ENCODE measurements at regions not wholly inside any gene's neighbourhood (a gene's known extent, or its start where the extent isn't known, plus 50 kb on each side); places are given as distances from the start of the nearest gene placed in this dataset.

GRCh38 chr3:34352778-34353331 lies 554.4 kb downstream of the PDCD6IP start:
- TF ChIP-seq CTCF (IDR thresholded peaks at IDR 0.05 in 8 of 11, conservative IDR thresholded peaks at IDR 0.05 in 3 of 11) (no peak), POLR2AphosphoS5 (IDR thresholded peaks at IDR 0.05) (no peak), POLR2A (IDR thresholded peaks at IDR 0.05) (no peak)

All from spleen (tissue), 7 donors.